Loucy (cell line): ENCODE measurements at regions not wholly inside any gene's neighbourhood (a gene's known extent, or its start where the extent isn't known, plus 50 kb on each side); places are given as distances from the start of the nearest gene placed in this dataset.

ENCODE experiments used
- CTCF ChIP-seq: fragments of 200-600 bp; sonication (generic); conservative IDR thresholded peaks from 2 replicates; pipeline ENCODE4 v1.5.1; 2014; ENCODE audit warnings: mild to moderate bottlenecking, antibody characterized with exemption, low read length
- EZH2phosphoT487 ChIP-seq: fragments of 200-600 bp; IDR thresholded peaks from 2 replicates; pipeline ENCODE4 v1.6.1; 2018; ENCODE audit warnings: antibody characterized with exemption, mild to moderate bottlenecking, moderate library complexity, borderline replicate concordance

DNA sequence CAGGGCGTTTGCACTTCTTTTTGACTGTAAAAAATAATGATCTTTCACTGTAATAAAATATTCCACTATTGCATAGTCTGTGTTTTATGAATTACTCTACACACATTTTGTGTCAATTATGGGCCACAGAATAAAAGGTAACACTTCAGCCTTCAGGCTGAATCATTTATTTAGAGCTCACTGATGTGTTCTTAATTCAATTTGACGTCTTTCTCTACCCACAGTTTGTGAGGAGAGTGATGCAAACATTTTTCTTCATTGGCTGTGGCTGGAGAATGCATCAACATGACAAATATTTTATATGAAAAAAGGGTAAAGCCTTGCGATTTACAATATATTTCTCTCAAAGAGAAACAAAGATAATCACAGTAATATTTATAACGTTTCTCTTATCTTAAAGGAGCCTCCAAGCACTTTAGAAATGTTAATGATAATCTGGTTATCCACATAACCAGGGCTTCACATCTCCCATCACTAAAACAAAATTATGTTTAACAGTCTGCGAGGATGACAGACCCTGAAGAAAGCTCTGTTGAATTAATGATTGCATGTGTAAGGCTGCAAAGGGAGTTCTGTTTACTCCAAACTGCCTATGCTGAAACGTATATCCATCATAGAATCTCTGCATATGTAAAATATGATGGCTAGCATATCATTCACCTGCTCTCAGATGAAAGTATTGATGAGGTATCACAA, 951.3 kb downstream of the ZPLD1 start:
- TF ChIP-seq CTCF (no peak), EZH2phosphoT487 (no peak)
